Femur (tissue), 1 donor: ENCODE measurements at regions not wholly inside any gene's neighbourhood (a gene's known extent, or its start where the extent isn't known, plus 50 kb on each side); places are given as distances from the start of the nearest gene placed in this dataset.

Experiments
- DNase-seq: peaks from one replicate; pipeline ENCODE4 v3.0.0-alpha.2; 2017

DNA sequence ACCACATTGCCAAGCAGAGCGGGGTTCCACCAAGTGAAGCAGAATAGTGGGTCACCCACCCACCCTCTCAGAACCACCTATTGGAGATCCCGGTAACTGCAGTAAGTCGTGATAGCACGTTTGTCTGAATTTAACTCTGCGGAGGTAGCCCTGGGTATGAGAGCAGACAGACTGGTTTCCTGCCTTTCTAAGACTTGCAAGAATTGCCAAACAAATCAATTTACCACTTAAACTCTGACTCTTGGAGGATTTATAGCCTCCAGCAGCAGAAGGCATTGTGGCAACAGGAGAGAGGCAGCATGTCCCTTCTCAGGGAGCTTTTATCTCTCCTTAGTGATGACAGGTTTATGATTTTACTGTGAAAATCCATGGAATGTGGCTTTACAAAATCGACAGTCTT lies 287.9 kb upstream of the FMN2 start:
- DNase-seq: no peak

DNA sequence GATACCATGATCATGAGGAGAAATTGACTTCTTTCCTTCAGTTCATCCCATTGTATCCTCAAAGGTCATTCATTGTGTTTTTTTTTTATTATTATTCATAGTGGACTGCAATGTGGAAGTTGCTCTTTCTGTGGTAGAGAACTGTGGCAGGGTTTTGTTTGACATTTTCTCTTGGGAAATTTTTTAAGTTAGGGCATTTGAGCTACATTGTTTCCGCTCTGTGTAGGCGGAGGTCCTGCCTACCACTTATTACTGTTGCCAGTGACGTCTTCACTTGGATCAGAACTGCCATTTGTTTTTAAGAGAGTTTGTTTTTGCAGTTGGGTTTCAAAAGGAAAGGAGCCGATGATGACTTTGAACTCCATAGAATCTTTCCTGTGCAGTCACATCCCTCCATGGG lies 287.4 kb upstream of the FMN2 start:
- no peak for DNase-seq

DNA sequence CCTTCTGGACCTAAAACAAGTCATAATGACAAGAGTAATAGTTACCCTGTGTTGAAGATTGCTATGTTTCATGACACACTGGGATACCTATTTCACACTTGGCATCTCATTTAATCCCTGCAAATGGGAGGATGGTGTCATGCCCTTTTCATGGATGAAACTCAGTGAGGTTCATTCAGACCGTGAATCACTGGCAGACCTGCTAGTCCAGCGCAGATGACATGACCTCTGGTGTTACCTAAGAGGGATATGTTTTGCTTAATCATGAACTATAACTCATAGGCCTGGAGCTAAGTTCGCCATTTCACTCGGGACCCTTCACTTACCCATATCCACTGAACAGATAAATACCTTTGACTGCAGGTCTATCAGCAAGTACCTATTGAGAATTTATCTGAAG lies 286.6 kb upstream of the FMN2 start:
- DNase-seq: no peak

DNA sequence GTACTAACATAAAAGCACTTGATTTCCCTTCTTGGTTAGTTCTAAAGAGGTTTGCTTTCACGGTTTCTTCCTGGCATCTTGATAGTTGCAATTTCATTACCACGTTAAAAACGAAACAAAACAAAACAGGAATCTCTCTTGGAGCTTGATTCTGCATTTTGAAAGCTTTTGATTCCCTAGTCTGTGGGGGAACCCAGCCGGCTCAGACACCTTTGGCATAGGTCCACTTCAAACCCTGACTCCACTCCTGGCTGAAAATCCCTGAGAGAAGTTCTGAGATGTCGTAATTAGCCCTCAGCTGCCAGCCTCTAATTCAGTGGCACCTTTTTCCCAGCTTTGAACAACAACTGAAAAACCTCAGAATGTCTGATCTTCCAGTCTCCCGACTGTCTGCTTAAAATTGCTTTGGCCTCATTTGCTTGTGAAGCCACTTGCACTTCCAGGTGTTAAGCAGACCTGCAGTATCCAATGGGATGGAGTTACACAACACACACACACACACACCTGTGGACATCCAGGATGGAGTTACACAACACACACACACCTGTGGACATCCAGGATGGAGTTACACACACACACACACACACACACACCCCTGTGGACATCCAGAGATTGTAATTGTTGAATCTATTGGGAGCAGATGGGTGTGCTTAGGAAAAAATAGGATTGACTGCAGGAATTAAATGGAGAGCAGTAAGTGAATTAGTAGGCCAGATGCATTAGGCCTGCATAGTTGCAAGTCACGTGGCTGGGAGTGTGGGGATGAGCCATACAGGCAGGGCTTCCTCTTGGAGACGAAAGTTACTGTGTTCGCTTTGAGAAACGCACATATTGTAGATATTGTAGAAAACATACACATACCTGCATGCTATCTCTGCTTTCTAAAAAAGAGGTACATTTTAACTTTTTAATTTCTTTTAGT lies 285.6 kb upstream of the FMN2 start:
- no peak for DNase-seq

DNA sequence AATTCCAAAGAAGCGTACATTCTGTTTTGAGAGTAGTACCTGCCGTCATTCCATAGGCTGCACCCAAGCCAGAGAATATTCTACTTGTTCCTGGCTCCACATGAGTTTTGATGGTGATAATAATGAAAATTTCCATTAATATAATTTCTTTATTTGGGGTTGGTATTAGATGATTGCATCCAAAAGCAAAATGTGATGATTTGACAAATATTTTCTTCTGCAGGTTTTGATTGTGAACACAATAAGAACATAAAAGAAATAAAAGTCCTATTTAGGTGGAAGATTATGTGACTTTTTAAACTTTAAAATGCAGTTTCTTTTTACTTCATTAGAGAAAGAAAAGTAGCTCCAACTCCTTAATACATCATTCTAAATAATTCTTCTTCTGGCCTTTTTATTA lies 284.8 kb upstream of the FMN2 start:
- DNase-seq: no peak

DNA sequence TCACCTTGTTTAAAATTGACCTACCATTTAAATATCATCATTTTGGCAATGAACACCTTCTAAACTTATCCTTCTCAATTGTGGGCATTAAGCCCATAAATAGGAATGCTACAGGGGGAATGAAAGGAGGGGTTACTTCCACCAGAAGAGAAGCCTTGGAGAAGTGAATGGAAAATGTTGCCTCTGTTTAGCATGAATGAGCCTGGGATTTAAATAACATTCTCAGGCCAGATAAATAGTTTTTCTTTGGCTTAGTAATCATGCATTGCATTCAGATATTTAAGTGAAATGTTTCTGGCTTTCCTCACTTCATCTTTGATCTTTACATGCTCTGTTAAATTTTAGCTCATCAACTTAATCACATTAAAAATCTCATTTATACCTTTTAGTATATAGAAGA lies 284.3 kb upstream of the FMN2 start:
- DNase-seq: no peak

DNA sequence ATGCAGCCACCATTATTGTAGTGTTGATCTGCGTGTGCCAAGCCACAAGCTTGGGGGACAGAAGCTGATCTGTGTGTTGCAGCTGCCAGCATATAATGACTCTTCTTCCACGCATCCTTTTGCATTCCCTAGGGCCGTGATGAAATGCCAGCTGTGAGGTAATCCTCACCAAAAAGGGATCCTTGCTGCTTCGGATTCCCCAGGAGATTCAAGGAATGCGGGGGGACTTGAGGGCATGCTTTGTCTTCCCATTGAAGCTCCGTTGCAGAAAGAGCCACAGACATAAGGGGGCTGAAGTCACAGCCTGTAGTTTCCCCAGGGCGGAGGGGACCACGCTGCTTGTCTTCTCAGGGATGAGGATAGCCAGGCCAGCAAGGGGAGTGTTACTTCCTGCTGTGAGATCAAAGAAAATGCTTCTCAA lies 281.6 kb upstream of the FMN2 start:
- peak; percentile 34 for DNase-seq

DNA sequence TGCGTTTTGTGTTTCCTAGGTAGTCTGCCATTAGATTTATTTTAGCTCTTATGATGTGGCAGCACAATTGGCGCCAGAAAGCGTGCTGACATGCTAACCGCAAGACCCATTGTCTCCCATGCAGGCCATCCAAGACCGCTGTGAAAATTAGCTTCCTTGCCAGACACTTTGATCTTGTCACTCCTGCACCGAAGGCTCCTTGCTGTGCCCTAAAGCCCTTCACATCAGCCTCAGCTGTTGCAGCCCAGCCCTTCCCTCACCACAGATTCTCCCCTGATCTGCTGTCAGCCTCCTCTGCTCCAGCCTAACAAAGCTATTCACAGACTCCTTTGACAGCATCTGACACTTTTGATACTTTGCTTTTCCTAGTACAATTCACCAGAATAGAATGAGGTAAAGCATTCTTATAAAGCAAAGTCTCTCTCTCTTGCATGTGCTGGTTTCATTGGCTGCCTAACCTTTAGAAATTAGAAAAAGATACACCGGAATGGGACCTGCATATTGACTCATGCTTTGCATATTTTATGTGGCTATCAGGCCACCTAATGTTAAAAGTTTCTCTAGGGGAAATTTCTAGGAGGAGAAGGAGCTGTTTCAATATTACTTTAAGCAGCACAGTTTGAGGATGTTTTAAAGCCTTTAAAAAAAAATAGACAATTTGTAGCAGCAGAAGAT lies 280.3 kb upstream of the FMN2 start:
- DNase-seq: no peak

DNA sequence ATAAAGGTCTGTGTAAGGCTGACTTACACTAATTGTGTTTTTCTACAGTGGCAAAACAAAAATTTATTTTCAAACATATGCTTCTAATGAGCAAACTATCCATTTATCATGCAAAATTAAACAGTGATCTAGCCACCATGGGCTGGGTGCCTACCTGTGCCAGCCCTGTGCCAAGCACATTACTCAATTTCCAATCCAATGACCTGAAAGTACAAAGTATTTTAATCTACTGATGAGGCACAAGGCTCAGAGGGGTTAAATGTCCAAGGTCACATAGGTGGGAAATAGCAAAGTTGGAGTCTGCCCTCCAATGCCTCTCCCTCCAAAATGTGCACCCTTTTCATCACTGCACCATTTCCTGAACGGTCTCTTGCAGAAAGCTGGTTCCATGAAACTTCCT lies 279.1 kb upstream of the FMN2 start:
- no peak for DNase-seq

DNA sequence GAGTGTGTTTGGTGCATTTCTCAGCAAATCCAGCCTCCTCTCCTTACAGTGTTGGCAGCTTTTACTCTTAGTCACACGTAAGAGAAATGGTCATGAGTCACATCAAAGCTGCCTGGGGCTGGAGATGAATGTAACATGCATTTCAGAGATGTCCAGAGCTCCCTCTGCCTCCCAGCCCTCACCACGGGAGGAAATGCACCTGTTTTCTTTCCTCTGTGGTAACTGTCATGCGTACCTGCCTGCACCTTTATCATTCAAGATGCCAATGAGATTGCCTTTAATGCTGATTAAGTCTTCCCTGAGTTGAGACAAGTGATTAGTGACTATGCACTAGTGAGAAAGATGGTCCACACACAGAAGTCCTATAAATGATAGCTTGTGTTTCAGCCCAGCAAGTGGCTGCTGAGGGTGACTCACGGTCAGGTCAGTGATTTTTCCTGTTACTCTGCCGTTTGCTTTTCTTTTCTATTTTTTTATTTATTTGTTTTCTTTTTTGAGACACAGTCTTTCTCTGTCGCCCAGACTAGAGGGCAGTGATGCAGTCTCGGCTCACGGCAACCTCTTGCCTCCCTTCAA lies 277.3 kb upstream of the FMN2 start:
- DNase-seq: no peak

DNA sequence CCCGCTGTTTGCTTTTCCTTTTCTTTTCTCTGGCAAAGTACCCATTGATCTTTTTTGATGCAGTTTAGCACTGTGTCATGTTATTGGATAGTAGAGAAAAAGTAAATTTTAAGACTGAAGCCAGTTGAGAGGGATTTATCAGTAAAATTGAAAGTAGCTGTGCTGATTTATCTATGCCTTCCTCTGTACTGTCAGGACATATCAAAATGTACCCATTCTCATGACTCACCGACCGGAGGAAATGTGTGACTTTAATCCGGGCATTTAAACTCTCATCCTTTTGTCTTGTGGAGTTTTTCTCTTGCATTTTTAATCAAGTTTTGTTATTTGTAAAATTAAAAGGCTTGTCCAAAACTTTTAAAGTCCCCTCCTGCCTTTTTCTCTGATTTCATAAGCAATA lies 276.6 kb upstream of the FMN2 start:
- DNase-seq: no peak

DNA sequence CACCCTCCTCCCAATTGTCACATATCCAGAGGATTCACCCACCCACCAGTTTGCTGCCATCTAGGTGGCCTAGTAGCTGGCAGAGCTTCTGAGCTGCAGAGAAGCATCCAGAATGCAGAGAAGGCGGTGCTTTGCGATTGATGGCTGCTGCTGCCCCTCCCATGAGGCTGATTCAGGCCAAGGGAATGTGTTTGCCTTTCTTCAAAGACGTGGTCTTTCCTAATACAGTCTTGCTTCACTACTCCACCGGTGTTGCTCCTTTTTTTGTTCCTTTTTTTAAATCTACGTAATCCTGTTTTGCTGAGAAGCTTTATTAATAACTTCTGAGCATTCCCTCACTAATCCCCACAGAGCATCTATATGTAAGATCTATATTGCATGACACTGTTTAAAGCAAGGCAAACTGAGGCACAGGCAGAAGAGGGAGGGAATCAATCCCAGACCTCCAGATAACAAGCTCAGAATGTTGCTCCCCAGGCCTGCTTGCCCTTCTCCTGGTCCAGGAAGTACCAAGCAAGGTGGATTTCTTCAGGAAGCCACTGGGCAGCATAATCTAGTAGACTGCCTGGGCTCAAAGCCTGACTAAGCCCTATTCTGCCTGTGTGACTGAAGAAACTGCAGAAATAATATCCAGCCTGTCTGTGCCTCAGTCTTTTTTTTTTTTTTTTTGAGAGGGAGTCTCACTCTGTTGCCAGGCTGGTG lies 275.5 kb upstream of the FMN2 start:
- peak; percentile 35 for DNase-seq

DNA sequence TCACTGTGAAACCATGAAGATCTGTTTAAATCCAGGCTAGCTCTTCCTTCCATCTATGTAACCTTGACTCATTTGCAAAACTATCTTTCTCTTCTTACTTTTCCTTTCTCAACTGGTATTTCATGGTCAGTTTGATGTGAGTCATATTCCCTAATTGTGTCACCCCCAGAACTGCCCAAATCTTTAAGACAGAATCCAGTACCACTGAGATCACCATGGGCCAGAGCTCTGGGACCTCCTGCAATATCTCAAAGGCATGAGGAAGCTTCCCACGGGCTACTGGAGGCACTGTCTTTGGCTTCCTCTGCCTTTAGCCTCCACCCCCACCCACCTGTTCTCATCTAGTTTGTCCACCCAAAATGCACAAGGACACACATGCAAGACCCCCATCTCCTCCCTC lies 274.4 kb upstream of the FMN2 start:
- no peak for DNase-seq

DNA sequence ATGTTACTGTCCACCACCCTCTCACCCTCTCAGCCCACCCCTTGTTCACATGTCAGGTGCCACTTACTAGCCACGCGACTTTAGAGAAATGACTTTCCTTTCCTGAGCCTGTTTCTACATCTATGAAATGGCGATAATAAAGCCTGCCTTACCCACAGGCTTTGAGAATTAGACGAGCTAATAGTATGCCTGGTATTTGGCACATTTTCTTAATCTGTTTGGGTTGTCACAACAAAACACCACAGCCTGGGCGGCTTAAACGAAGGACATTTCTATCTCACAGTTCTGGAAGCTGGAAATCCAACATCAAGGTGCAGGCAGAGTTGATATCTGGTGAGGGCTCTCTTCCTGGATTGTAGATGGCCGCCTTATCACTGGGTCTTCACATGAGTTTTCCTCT lies 273.9 kb upstream of the FMN2 start:
- DNase-seq: no peak

DNA sequence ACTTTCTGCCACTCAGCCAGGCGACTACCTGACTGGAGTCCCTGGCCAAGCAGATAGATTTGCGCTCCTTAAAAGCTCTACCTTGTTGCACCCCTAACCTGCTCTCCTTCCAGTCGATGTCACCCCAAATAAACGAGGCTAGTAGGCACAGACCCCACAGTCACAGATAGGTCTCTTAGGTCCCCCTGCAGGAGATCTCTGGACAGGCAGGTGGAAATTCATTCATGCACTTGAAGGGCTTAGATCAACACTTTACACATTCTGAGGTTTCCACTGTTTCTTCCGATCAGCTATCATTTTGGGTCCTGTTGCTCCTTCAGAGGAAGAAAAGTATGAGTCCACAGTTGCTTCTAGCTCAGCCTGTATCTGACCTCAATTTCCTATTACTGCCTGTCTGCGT lies 272.6 kb upstream of the FMN2 start:
- no peak for DNase-seq

DNA sequence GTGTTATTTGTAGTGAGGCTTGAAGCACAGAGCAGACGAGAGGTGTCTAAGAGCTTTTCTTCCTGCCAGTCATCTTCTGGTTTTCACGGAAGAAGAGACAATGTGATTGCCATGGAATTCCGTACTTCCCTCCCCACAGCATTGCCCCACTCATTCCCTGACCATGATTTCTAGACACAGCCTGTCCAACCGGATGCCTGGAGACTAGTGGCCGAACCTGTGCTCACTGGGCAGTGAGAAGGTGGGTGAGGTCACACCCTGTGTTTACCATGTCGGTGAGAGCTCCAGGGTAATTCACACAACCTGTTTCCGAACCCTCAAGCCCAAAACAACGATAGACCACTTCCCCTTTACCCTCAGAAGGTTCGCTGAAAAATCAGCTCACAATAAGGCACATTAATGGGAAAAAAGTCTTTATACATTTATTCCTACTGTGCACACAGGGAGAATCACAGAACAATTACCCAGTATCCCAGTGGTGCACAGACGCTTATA lies 271.9 kb upstream of the FMN2 start:
- DNase-seq: no peak

DNA sequence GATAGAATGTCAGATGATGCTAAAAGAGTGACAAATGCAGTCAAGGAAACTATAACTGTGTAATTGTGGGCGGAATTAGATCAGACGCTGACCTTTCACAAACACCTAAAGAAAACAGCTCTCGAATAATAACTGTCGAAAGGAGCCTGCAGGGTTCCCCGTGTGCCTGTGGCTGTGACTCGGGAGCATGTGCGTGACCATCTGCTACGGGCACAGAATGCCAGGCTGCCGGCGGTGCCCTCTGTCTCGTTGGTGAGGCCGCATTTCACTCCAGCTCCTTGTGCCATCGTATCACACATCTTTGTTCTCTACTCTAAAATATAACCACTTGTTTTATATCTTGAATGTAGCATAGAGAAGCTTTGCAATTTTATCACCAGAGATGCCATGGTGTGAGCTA lies 267.8 kb upstream of the FMN2 start:
- DNase-seq: no peak

DNA sequence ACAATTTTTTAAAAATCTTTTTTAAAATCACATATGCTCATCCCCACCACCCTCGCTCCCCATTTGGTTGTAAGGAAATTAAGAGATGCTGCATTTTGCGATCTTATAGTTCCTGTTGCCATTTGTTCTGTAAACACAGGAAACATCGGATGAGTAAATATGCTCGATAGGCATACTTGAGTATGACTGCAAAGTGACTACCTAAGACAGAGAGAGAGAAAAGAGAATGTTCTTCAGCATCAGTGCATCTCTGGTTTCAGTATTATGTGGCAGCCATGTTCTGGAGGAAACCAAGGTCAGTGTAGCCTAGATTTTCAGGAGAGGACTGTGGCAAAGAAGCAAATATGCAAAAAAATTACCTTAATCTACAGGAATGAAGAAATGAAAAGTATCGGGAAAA lies 265.5 kb upstream of the FMN2 start:
- no peak for DNase-seq

DNA sequence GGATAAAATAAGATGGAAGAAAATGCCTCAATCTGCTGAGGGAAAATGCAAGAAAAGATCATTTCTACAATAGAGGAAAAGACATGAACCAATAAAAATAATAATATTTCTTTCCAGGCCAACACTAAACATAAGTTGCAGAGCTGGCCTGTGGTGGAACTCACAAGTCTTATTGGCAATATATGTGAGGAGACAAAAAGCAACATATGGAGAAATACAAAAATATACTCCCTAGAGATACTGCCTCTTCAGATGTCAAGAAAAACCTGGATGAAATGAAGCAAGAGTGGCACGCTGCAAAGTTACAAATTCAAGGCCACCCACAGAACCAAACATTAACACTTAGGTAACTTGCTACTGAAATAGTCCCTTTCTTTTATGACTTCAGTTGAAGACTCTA lies 264.9 kb upstream of the FMN2 start:
- DNase-seq: no peak

DNA sequence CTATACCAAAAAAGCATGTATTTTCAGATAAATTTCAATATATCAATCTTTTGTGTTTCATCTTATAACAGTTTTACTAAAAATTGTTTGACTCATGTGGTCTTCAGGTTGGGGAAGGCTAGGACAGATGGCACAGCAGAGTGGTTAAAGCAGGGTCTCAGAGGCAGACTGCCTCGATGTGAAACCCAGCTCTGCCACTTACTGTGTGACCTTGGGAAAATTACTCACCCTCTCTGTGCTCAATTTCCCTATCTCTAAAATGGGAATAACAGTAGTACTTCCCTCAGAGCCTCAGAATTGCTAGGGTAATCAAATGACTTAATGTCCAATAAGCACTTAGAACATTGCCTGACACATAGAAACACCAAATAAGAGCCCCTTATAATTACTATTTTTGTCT lies 262.1 kb upstream of the FMN2 start:
- DNase-seq: no peak

DNA sequence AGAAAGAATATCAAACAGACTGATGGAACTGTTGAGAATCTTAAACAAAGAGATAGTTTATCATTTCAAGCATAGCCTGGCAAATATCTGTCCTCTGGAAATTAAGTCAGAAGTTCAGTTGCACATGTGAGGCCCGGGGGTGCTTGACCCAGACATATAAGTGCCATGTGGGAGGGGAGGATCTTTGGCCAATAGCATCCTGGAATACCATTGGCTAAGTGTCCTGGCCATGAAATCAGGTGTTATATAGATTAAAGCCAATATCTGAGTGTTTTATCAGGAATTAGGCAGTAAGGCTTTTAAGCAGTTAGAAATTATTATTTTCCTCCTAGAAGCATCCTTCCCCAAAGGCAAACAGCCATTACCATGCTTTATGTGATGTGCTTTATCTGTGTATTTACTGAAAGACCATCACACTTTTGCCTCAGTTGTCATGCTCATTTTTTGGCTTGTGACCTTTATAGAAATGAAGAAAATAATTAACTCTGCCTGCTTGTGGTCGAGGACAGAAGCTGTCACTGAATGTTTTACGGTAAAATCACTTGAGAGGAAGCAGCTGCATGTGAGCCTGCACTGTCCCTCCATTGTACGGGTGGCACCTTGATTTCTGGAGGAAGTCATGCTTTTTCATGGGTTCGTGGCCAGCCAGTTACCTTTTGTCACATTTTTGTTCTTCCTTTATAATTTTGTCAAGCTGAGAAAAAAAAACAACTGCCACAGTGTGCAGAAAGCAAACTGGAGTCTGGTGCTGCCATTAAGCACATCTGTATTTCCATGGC lies 259.9 kb upstream of the FMN2 start:
- no peak for DNase-seq

DNA sequence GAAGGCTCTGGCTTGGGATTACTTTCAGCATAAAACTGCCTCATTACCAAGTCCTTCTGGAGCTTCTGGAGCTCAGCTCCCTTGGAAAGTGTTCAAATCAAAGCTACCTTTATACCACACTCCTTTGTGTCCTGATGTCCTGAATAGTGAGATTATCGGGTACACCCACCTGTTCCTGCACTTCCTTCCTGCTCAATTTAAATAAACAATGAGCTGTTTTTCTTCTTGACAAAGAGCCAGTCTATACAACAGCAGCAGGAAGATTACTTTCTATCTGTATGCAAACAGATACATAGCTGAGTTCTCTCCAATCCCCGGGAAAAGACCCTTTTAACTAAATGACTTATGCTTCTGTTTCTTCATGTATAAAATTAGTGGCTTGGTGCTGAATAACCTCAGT lies 258.0 kb upstream of the FMN2 start:
- no peak for DNase-seq
